Transverse colon (tissue), 4 donors: ENCODE measurements at regions not wholly inside any gene's neighbourhood (a gene's known extent, or its start where the extent isn't known, plus 50 kb on each side); places are given as distances from the start of the nearest gene placed in this dataset.

Experiments used
- DNase-seq: peaks from one replicate; pipeline ENCODE4 v3.0.0-alpha.2; 2019
- H3K27ac ChIP-seq, 4 donors: fragments of 200-600 bp; sonication (generic); 2 replicates each; pipeline ENCODE4 v1.5.1; 2016 to 2018; ENCODE audit warnings: inconsistent platforms in 4 of 4
- H3K27me3 ChIP-seq: fragments of 200-600 bp; sonication (generic); 2 replicates; pipeline ENCODE4 v1.5.1; 2017; ENCODE audit warnings: inconsistent platforms
- H3K36me3 ChIP-seq, 4 donors: fragments of 200-600 bp; sonication (generic); 2 replicates each; pipeline ENCODE4 v1.5.1; 2017 to 2019; ENCODE audit warnings: inconsistent platforms in 4 of 4
- H3K4me1 ChIP-seq, 4 donors: fragments of 200-600 bp; sonication (generic); 2 replicates each; pipeline ENCODE4 v1.5.1; 2017 to 2020; ENCODE audit warnings: inconsistent platforms in 4 of 4
- H3K4me3 ChIP-seq, 4 donors: fragments of 200-600 bp; sonication (generic); 1 replicate in 1 of 4; 2 replicates in 3 of 4; pipeline versions ENCODE4 v1.5.1 to v1.6.1; 2017 to 2019; ENCODE audit warnings: inconsistent platforms in 4 of 4
- H3K9me3 ChIP-seq, 2 donors: fragments of 200-600 bp; sonication (generic); 2 replicates each; pipeline ENCODE4 v1.5.1; 2017 to 2019; ENCODE audit warnings: inconsistent platforms in 2 of 2
- EP300 ChIP-seq: sonication (generic); formaldehyde crosslinking; IDR thresholded peaks from one replicate; pipeline ENCODE4 v1.6.1; 2017; ENCODE audit warnings: antibody characterized with exemption, low read depth
- POLR2A ChIP-seq: fragments of 450-650 bp; IDR thresholded peaks from one replicate; pipeline ENCODE4 v1.6.1; 2016; ENCODE audit warnings: antibody characterized with exemption, mild to moderate bottlenecking, moderate library complexity
- POLR2AphosphoS5 ChIP-seq, 3 donors: sonication (generic); formaldehyde crosslinking; IDR thresholded peaks; one replicate each; pipeline ENCODE4 v1.6.1; 2016; ENCODE audit warnings: antibody characterized with exemption in 3 of 3
- WGBS, 2 donors: methylation state at CpG; one replicate each; pipeline ENCODE4 v1.1.5; 2018; ENCODE audit warnings: low coverage in 1 of 2; 5-methylcytosine and 5-hydroxymethylcytosine counted together
- in situ Hi-C, 4 donors: fragments of 200-750 bp; cut with MboI; loops; one replicate each; pipeline versions ENCODE4 v1.15.0 to v1.15.1; 2017; ENCODE audit warnings: low sequenced_read_pairs in 3 of 4, low pct_ligation_motif_present in 1 of 4, low pct_unique_long_range_greater_than_20kb in 1 of 4
- intact Hi-C: fragments of 100-400 bp; cut with DNase I; formaldehyde crosslinking; loops from one replicate; pipeline ENCODE4 v1.15.1; 2023; ENCODE audit warnings: low total_unique reads
- TF ChIP-seq, protein P1 (sequence below), 5 experiments: fragments of 200-600 bp in 3 of 5; fragments of 450-650 bp in 2 of 5; sonication (generic) in 3 of 5; IDR thresholded peaks; 1 replicate in 2 of 5; 2 replicates in 3 of 5; pipeline ENCODE4 v1.5.1; 2016 to 2017; ENCODE audit warnings: antibody characterized with exemption in 5 of 5, inconsistent platforms in 3 of 5, mild to moderate bottlenecking in 2 of 5, moderate library complexity in 1 of 5

DNA sequence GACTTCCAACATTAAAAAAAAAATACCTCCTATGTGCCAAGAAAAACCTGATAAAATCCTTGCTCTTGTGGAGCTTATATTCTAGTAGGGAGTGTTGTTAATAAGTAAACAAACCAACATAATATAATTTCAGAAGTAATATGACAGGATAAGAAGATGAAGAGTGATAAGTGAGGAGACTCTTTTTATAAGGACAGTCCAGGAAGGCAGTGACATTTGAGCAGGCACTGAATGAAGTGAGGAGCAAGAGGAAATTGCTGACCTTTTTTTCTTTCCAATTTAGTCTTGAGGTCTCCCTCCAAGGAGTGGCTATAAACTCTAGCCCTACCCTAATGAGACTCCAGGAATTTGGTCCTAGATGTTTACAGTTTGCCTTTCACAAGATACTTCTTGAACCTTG, 715.7 kb downstream of the SLITRK1 start:
- no peak for DNase-seq
- in situ Hi-C loops: no loop called here
- no peak for TF ChIP-seq POLR2AphosphoS5 (IDR thresholded peaks at IDR 0.05)
- TF ChIP-seq EP300: no peak
- TF ChIP-seq, protein P1, sequence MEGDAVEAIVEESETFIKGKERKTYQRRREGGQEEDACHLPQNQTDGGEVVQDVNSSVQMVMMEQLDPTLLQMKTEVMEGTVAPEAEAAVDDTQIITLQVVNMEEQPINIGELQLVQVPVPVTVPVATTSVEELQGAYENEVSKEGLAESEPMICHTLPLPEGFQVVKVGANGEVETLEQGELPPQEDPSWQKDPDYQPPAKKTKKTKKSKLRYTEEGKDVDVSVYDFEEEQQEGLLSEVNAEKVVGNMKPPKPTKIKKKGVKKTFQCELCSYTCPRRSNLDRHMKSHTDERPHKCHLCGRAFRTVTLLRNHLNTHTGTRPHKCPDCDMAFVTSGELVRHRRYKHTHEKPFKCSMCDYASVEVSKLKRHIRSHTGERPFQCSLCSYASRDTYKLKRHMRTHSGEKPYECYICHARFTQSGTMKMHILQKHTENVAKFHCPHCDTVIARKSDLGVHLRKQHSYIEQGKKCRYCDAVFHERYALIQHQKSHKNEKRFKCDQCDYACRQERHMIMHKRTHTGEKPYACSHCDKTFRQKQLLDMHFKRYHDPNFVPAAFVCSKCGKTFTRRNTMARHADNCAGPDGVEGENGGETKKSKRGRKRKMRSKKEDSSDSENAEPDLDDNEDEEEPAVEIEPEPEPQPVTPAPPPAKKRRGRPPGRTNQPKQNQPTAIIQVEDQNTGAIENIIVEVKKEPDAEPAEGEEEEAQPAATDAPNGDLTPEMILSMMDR (IDR thresholded peaks at IDR 0.05): no peak
- TF ChIP-seq POLR2A: no peak
- no peaks in the 10 kb centered on the region for H3K27me3 ChIP-seq
- H3K27ac ChIP-seq: no peak overlapping the region
- peaks cover 0 to 5% of the 10 kb centered on the region in 2 donors for H3K9me3 ChIP-seq
- no peaks in the 10 kb centered on the region for H3K4me1 ChIP-seq
- H3K36me3 ChIP-seq: no peaks in the 10 kb centered on the region
- intact Hi-C loops: no loop called here
- no peak overlapping the region for H3K4me3 ChIP-seq

DNA sequence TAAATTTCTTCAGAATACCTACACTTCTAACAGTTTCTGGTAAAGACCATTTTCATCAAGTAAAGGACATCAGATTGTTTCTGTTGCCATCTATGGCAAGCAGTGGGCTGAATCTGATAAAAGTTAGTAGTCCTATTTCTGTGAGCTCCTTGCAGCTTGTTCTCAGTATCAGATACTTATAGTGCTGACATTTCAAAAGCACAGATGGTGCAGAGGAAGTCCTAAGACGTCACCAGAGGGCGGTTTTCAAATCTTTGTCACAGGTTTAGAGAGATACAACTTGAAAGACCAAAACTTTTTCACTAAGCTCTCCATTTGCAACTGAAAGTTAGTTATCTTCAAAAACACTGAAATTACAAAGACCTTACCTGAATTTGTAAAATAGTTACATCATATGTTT, 719.8 kb downstream of the SLITRK1 start:
- Histone ChIP-seq H3K9me3 (no peaks in the 10 kb centered on the region), H3K4me3 (no peak overlapping the region), H3K4me1 (no peaks in the 10 kb centered on the region), H3K27me3 (no peaks in the 10 kb centered on the region), H3K36me3 (no peaks in the 10 kb centered on the region), H3K27ac (no peak overlapping the region)
- in situ Hi-C loops: no loop called here
- intact Hi-C loops: no loop called here
- 25 to 63% methylated on average over 2 of the region's 2 CpGs for WGBS, 2 donors
- DNase-seq: no peak
- TF ChIP-seq POLR2A (no peak), POLR2AphosphoS5 (IDR thresholded peaks at IDR 0.05) (no peak), EP300 (no peak)
- TF ChIP-seq, protein P1 (IDR thresholded peaks at IDR 0.05): no peak

DNA sequence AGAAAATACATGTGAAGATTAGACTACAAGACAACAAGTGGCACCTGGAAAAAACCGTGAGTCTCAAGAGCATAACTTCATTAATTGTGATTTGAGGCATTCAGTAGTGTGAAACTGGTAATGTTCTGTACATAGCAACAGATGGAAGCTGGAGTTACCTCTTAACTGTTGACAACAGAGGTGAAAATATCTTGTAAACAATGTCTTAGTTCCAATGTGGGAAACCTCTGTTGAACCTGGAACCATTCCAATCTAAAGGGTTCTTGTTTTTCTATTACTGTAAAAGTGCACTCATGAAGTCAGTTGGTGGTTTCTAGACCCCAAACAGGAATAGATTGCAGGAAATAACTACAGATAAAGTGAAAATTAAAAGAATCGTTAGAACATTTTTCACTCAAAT, 728.4 kb downstream of the SLITRK1 start:
- intact Hi-C loops (loop anchor here (5.0 kb wide), 1 partner anchor 413 kb away; no protein-coding TSS in a partner anchor), in situ Hi-C loops (no loop called here)
- Histone ChIP-seq H3K27ac (no peak overlapping the region), H3K4me1 (no peaks in the 10 kb centered on the region), H3K27me3 (no peaks in the 10 kb centered on the region), H3K4me3 (no peak overlapping the region), H3K36me3 (no peaks in the 10 kb centered on the region), H3K9me3 (no peaks in the 10 kb centered on the region)
- whole genome bisulfite sequencing, 2 donors: 46 to 48% methylated on average over 2 of the region's 2 CpGs
- TF ChIP-seq POLR2AphosphoS5 (IDR thresholded peaks at IDR 0.05): no peak
- TF ChIP-seq EP300: no peak
- no peak for TF ChIP-seq POLR2A
- TF ChIP-seq, protein P1 (IDR thresholded peaks at IDR 0.05): no peak
- no peak for DNase-seq

DNA sequence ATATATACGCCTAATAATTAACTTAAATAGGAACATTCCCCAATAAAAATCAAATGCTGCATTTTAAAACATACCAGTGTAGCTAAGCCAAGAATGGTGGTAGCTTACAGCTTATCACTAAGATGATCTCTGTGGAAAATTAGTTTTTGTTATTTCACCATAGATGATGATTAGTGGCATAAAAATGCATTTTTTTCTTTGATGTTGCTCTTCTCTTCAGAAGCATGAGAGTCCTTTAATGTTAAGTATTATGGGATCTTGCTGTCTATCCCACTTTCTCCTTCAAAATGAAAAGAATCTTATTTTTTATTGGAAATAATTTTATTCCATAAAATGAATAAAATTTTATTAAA, 731.0 kb downstream of the SLITRK1 start:
- intact Hi-C loops: loop anchor here (5.0 kb wide), 1 partner anchor 416 kb away; no protein-coding TSS in a partner anchor
- no peaks in the 10 kb centered on the region for H3K27me3 ChIP-seq
- no peak overlapping the region for H3K4me3 ChIP-seq
- DNase-seq: no peak
- H3K27ac ChIP-seq: no peak overlapping the region
- in situ Hi-C loops: no loop called here
- no peaks in the 10 kb centered on the region for H3K36me3 ChIP-seq
- no peaks in the 10 kb centered on the region for H3K4me1 ChIP-seq
- H3K9me3 ChIP-seq: no peaks in the 10 kb centered on the region
- WGBS, 2 donors: 93% methylated on average over 1 of the region's 1 CpG
- TF ChIP-seq POLR2A: no peak
- no peak for TF ChIP-seq POLR2AphosphoS5 (IDR thresholded peaks at IDR 0.05)
- TF ChIP-seq EP300: no peak
- TF ChIP-seq, protein P1 (IDR thresholded peaks at IDR 0.05): no peak
